ENCODE measurements at regions not wholly inside any gene's neighbourhood (a gene's known extent, or its start where the extent isn't known, plus 50 kb on each side); places are given as distances from the start of the nearest gene placed in this dataset.
A peak's percentile ranks its signal among the peaks of the same experiment; 100 is the strongest.

GRCh38 chr3:107218864-107219269 lies 158.4 kb upstream of the CCDC54 start:
- TF ChIP-seq CTCF (IDR thresholded peaks at IDR 0.05; ENCODE audit: insufficient read depth, low read depth, low read length) = no peak
- Histone ChIP-seq H3K36me3 (ENCODE audit: control insufficient read depth, insufficient read depth, low read length) (no peaks in the 10 kb centered on the region), H3K4me3 (ENCODE audit: low read depth, low read length) (no peak overlapping the region), H3K27me3 (ENCODE audit: control insufficient read depth, insufficient read depth, low read length) (no peaks in the 10 kb centered on the region)
- no peak for DNase-seq (ENCODE audit: low read depth)
- ChIA-PET CTCF (interaction anchor here (0.5 to 0.6 kb wide), 2 partner anchors 640 to 794 kb away, joined by 3 read pairs; no protein-coding TSS in a partner anchor), POLR2A (no interaction called here)

DNA sequence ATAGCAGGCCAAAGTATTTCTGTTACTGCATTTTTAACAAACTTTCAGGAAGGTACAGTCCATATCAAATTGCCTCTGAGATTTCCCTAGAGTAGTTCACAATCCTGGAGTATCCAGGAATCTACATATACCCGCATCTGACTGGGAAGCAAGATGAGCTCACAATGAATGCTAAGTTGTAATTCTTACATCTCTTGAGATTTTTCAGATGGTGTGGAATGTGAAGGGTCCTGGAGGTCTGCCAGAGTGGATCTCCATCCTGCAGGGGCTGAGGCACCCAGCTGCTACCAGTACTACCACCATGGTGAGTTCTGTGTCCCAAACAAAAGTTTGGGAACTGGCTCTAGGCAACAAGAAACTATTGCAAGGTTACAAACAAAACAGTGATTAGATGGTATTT lies 156.7 kb upstream of the CCDC54 start:
- no peak for DNase-seq (ENCODE audit: low read depth)
- TF ChIP-seq CTCF (IDR thresholded peaks at IDR 0.05; ENCODE audit: insufficient read depth, low read depth, low read length) = no peak
- ChIA-PET POLR2A (no interaction called here), CTCF (interaction anchor here (1.6 to 3.1 kb wide), 2 partner anchors 15 kb away, joined by 3 to 14 read pairs; no protein-coding TSS in a partner anchor)
- Histone ChIP-seq H3K4me3 (ENCODE audit: low read depth, low read length) (no peak overlapping the region), H3K36me3 (ENCODE audit: control insufficient read depth, insufficient read depth, low read length) (no peaks in the 10 kb centered on the region), H3K27me3 (ENCODE audit: control insufficient read depth, insufficient read depth, low read length) (no peaks in the 10 kb centered on the region)

GRCh38 chr3:107221856-107222255 lies 155.4 kb upstream of the CCDC54 start:
- ChIA-PET POLR2A (no interaction called here), CTCF (interaction anchor here (3.1 kb wide), 1 partner anchor 14 kb away, joined by 14 read pairs; no protein-coding TSS in a partner anchor)
- DNase-seq (ENCODE audit: low read depth) = no peak
- H3K36me3 ChIP-seq (ENCODE audit: control insufficient read depth, insufficient read depth, low read length) = no peaks in the 10 kb centered on the region
- no peaks in the 10 kb centered on the region for H3K27me3 ChIP-seq (ENCODE audit: control insufficient read depth, insufficient read depth, low read length)
- no peak for TF ChIP-seq CTCF (IDR thresholded peaks at IDR 0.05; ENCODE audit: insufficient read depth, low read depth, low read length)
- no peak overlapping the region for H3K4me3 ChIP-seq (ENCODE audit: low read depth, low read length)

DNA sequence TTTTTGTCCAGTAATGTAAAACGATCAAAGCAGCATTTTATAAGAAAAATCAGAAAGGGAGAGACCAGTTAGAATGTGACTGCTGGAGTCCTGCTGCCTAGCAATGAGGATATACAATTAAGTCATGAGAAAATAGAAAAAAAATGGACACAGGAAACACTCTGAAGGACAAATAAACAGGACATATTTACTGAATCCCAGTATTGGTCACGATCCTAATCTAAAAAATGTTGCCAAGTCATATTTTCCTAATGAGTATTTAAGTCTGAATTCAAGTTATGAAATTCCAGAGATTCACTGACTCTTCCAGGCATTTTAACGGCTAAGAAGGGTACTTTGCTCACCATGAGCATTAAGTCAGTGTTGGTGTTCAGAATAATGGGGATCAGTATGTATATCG lies 154.3 kb upstream of the CCDC54 start:
- TF ChIP-seq CTCF (IDR thresholded peaks at IDR 0.05; ENCODE audit: insufficient read depth, low read depth, low read length) = no peak
- peak; percentile 96 for DNase-seq (ENCODE audit: low read depth)
- Histone ChIP-seq H3K27me3 (ENCODE audit: control insufficient read depth, insufficient read depth, low read length) (no peaks in the 10 kb centered on the region), H3K4me3 (ENCODE audit: low read depth, low read length) (no peak overlapping the region), H3K36me3 (ENCODE audit: control insufficient read depth, insufficient read depth, low read length) (no peaks in the 10 kb centered on the region)
- ChIA-PET POLR2A (no interaction called here), CTCF (interaction anchor here (3.1 kb wide), 1 partner anchor 13 kb away, joined by 14 read pairs; no protein-coding TSS in a partner anchor)

GRCh38 chr3:107224026-107224596 lies 153.1 kb upstream of the CCDC54 start:
- no peak overlapping the region for H3K4me3 ChIP-seq (ENCODE audit: low read depth, low read length)
- H3K36me3 ChIP-seq (ENCODE audit: control insufficient read depth, insufficient read depth, low read length) = no peaks in the 10 kb centered on the region
- no peak for TF ChIP-seq CTCF (IDR thresholded peaks at IDR 0.05; ENCODE audit: insufficient read depth, low read depth, low read length)
- CTCF ChIA-PET = interaction anchor here (1.5 to 2.7 kb wide), 2 partner anchors 10 to 12 kb away, joined by 3 to 18 read pairs; no protein-coding TSS in a partner anchor
- DNase-seq (ENCODE audit: low read depth) = no peak
- POLR2A ChIA-PET = no interaction called here
- H3K27me3 ChIP-seq (ENCODE audit: control insufficient read depth, insufficient read depth, low read length) = no peaks in the 10 kb centered on the region
